ENCODE measurements at regions not wholly inside any gene's neighbourhood (a gene's known extent, or its start where the extent isn't known, plus 50 kb on each side); places are given as distances from the start of the nearest gene placed in this dataset.

DNA sequence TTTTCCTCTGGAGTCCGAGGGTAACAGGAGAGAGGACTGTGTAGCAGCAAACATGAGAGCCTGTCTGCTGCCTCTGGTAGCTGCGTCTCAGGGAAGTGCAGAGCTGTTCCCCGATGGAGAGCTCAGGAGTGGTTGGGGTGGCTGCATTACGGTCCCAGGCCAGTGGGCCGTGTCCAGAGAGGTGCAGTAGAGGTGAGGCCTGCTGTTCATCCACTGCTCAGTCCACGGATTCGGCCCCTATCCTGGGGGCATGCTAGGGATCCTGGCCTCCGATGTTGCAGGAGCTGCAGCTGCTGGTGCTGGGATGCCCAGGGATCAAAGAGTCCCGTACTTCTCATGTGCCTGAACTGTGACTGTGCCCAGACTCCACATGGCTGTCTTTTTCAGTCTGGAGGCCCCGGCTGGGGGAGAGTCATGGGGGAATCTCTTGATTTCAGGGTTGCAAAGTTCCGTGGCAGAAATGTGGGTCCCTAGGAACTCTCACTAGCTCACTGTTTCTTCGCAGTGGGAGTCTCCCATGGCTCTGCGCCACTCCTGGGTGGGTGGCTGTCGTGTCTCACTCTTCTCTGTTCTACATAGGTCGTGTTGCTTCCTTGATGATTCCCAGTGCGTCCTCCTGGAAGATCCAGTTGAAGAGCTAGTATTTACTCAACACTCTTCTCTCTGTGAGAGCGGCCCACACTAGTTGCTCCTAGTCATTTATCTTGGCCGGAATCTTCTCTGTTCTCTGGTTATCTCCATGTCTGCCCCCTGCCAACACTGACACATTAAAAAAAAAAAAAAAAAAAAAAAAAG, 109.5 kb upstream of the CENPE start:
- no peak for DNase-seq (ENCODE audit: extremely low spot score, unreplicated experiment)
- TF ChIP-seq, protein P1, sequence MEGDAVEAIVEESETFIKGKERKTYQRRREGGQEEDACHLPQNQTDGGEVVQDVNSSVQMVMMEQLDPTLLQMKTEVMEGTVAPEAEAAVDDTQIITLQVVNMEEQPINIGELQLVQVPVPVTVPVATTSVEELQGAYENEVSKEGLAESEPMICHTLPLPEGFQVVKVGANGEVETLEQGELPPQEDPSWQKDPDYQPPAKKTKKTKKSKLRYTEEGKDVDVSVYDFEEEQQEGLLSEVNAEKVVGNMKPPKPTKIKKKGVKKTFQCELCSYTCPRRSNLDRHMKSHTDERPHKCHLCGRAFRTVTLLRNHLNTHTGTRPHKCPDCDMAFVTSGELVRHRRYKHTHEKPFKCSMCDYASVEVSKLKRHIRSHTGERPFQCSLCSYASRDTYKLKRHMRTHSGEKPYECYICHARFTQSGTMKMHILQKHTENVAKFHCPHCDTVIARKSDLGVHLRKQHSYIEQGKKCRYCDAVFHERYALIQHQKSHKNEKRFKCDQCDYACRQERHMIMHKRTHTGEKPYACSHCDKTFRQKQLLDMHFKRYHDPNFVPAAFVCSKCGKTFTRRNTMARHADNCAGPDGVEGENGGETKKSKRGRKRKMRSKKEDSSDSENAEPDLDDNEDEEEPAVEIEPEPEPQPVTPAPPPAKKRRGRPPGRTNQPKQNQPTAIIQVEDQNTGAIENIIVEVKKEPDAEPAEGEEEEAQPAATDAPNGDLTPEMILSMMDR (conservative IDR thresholded peaks at IDR 0.05) = no peak
- H3K27me3 Mint-ChIP-seq = no peaks in the 10 kb centered on the region
- H3K36me3 Mint-ChIP-seq = no peaks in the 10 kb centered on the region
- peaks cover 4% of the 10 kb centered on the region for H3K9me3 Mint-ChIP-seq
- no peak overlapping the region for H3K27ac Mint-ChIP-seq
- H3K4me3 Mint-ChIP-seq = no peak overlapping the region
- H3K4me1 Mint-ChIP-seq (ENCODE audit: unreplicated experiment) = peaks cover 5% of the 10 kb centered on the region

DNA sequence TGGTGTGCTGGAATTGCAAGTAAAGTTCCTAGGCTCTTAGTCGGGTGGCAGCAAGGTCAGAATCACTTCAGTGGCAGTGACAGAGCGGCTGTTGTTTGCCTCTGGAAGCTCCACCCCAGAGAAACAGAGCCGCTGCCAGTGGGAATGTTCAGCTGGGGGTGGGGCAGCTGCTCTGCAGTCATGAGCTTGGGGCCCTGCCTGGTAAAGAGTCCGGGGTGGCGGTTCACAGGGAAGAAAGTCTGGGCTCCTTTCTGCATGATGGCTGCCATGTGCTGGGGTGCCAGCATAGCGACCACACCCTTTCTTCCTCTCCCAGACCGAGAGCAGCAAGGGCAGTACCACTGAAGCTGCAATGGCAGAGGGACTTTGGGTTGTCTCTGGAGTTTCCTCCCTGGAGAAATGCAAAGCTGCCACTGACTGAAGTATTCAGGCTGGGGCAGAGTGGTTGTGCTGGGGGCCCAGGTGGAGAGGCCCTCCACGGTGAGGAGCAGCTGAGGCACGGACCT, 108.8 kb upstream of the CENPE start:
- Mint-ChIP-seq H3K27ac (peak overlapping the region; percentile 52), H3K4me3 (peak overlapping the region; percentile 56), H3K27me3 (no peaks in the 10 kb centered on the region), H3K4me1 (ENCODE audit: unreplicated experiment) (peaks cover 5% of the 10 kb centered on the region), H3K9me3 (peaks cover 4% of the 10 kb centered on the region), H3K36me3 (no peaks in the 10 kb centered on the region)
- DNase-seq (ENCODE audit: extremely low spot score, unreplicated experiment) = peak; percentile 69
- TF ChIP-seq, protein P1 (conservative IDR thresholded peaks at IDR 0.05) = no peak

DNA sequence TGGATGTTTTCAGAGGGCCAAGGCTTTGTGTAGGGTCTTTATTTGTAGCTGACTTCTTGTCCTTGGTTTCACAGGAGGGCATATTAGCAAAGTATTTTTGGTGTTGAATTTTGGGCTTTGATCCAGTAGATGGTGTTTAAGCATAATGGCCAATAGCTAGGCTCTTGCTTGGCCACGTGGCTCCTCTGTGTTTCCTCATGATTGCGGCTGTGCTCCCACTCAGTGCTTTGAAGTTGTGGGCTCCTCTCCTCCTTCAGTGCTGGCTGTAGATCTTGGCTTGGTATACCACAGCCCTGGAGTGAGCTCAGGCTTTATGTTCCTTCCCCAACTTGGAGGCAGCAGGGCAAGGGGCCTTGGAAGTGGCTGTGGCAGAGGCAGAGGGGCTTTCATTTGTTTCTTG, 107.2 kb upstream of the CENPE start:
- no peak overlapping the region for H3K4me3 Mint-ChIP-seq
- TF ChIP-seq, protein P1 (conservative IDR thresholded peaks at IDR 0.05) = no peak
- no peaks in the 10 kb centered on the region for H3K36me3 Mint-ChIP-seq
- no peak for DNase-seq (ENCODE audit: extremely low spot score, unreplicated experiment)
- peaks cover 5% of the 10 kb centered on the region for H3K4me1 Mint-ChIP-seq (ENCODE audit: unreplicated experiment)
- no peak overlapping the region for H3K27ac Mint-ChIP-seq
- peaks cover 4% of the 10 kb centered on the region for H3K9me3 Mint-ChIP-seq
- H3K27me3 Mint-ChIP-seq = no peaks in the 10 kb centered on the region

- peaks cover 5% of the 10 kb centered on the region for H3K4me1 Mint-ChIP-seq (ENCODE audit: unreplicated experiment)
Observed at GRCh38 chr4:103303011-103303410, 104.9 kb upstream of the CENPE start.

GRCh38 chr4:103292959-103293358, 94.8 kb upstream of the CENPE start:
- Mint-ChIP-seq H3K9me3 (no peaks in the 10 kb centered on the region), H3K4me1 (ENCODE audit: unreplicated experiment) (no peaks in the 10 kb centered on the region), H3K27me3 (no peaks in the 10 kb centered on the region), H3K36me3 (no peaks in the 10 kb centered on the region), H3K27ac (no peak overlapping the region), H3K4me3 (no peak overlapping the region)
- no peak for DNase-seq (ENCODE audit: extremely low spot score, unreplicated experiment)
- TF ChIP-seq, protein P1 (conservative IDR thresholded peaks at IDR 0.05) = no peak

More at GRCh38 chr4:103303011-103303410, 104.9 kb upstream of the CENPE start:
- no peaks in the 10 kb centered on the region for H3K27me3 Mint-ChIP-seq
- TF ChIP-seq, protein P1 (conservative IDR thresholded peaks at IDR 0.05) = no peak
- no peak overlapping the region for H3K4me3 Mint-ChIP-seq
- H3K27ac Mint-ChIP-seq = no peak overlapping the region
- H3K9me3 Mint-ChIP-seq = no peaks in the 10 kb centered on the region
- H3K36me3 Mint-ChIP-seq = no peaks in the 10 kb centered on the region
- DNase-seq (ENCODE audit: extremely low spot score, unreplicated experiment) = no peak
